HCT116 (cell line): ENCODE measurements at regions not wholly inside any gene's neighbourhood (a gene's known extent, or its start where the extent isn't known, plus 50 kb on each side); places are given as distances from the start of the nearest gene placed in this dataset.

ENCODE experiments used
- ATAC-seq: fragments of 200-7000 bp; cut with Tn5 transposase; 2 replicates; pipeline ENCODE4 v1.9.1; 2020; ENCODE audit warnings: mild to moderate bottlenecking, moderate library complexity
- BruUV-seq: library from RNA; stranded (reverse); fragments of 400-500 nt; replicated peaks from 2 replicates; lab custom pipeline; 2021; lab: Mats Ljungman, UMichigan
- CTCF ChIA-PET: fragments of 300-600 bp; sonication (Branson Sonifier 250); formaldehyde crosslinking; loops from one replicate; lab custom pipeline; 2021; ENCODE audit warnings: antibody characterized with exemption; lab: Charles Lee
- POLR2A ChIA-PET: fragments of 300-600, 350-600 bp; sonication (Branson Sonifier 250); formaldehyde crosslinking; loops from one replicate; lab custom pipeline; 2021; ENCODE audit warnings: antibody characterized with exemption; lab: Charles Lee
- RAD21 ChIA-PET, 2 experiments: fragments of 300-600 bp; sonication (Branson Sonifier 250); formaldehyde crosslinking; loops; one replicate each; lab custom pipeline; 2023; ENCODE audit warnings: low total read pairs in 2 of 2; ENCODE audit not compliant: uncharacterized antibody in 2 of 2, unreplicated experiment in 2 of 2, low non-redundant PET in 1 of 2; lab: Charles Lee
- DNase-seq: peaks from one replicate; pipeline ENCODE4 v3.0.0-alpha.2; 2010; ENCODE audit warnings: low read depth, low spot score
- H2AFZ ChIP-seq: fragments of 200-600 bp; shearing (Covaris generic), sonication (generic); 2 replicates; pipeline ENCODE4 v1.6.1; 2017; ENCODE audit warnings: low read depth, mixed run types, mixed read lengths, antibody characterized with exemption, low read length; ENCODE audit not compliant: poor library complexity, severe bottlenecking
- H3K27ac ChIP-seq: 2 replicates; pipeline ENCODE4 v1.5.1; 2012; ENCODE audit warnings: low read depth, low read length
- H3K27me3 ChIP-seq: fragments of 200-600 bp; sonication (generic); 2 replicates; pipeline ENCODE4 v1.6.1; 2016; ENCODE audit warnings: mixed run types, low read length, mixed read lengths; ENCODE audit not compliant: insufficient read depth
- H3K36me3 ChIP-seq, 2 experiments: fragments of 200-500 bp in 1 of 2; fragments of 200-600 bp in 1 of 2; sonication (Bioruptor generic) in 1 of 2; sonication (generic) in 1 of 2; 2 replicates each; pipeline versions ENCODE4 v1.5.1 to v1.6.1; 2014 to 2016; ENCODE audit warnings: low read length in 2 of 2, inconsistent platforms in 1 of 2, mixed read lengths in 1 of 2, mixed run types in 1 of 2; ENCODE audit not compliant: insufficient read depth in 2 of 2, control insufficient read depth in 1 of 2
- H3K4me1 ChIP-seq, 2 experiments: fragments of 200-600 bp in 1 of 2; sonication (generic) in 1 of 2; 2 replicates each; pipeline versions ENCODE4 v1.5.1 to v1.6.1; 2012 to 2017; ENCODE audit warnings: low read length in 2 of 2, inconsistent platforms in 1 of 2, mild to moderate bottlenecking in 1 of 2, mixed read lengths in 1 of 2, mixed run types in 1 of 2, moderate library complexity in 1 of 2; ENCODE audit not compliant: insufficient read depth in 2 of 2, control insufficient read depth in 1 of 2
- H3K4me2 ChIP-seq: fragments of 200-600 bp; sonication (generic); 2 replicates; pipeline ENCODE4 v1.6.1; 2017; ENCODE audit warnings: mixed run types, low read length, mixed read lengths
- H3K4me3 ChIP-seq, 2 experiments: fragments of 200-600 bp in 1 of 2; sonication (generic) in 1 of 2; replicated peaks in 1 of 2; 2 replicates each; pipeline ENCODE4 v1.5.1; 2011 to 2016; ENCODE audit warnings: low read length in 2 of 2, control low read depth in 1 of 2, low read depth in 1 of 2, mild to moderate bottlenecking in 1 of 2, mixed read lengths in 1 of 2, mixed run types in 1 of 2
- H3K79me2 ChIP-seq: fragments of 200-600 bp; sonication (generic); 2 replicates; pipeline ENCODE4 v1.6.1; 2017; ENCODE audit warnings: mild to moderate bottlenecking, mixed run types, low read length, moderate library complexity, mixed read lengths; ENCODE audit not compliant: insufficient read depth
- H3K9ac ChIP-seq: fragments of 200-600 bp; sonication (generic); 2 replicates; pipeline ENCODE4 v1.6.1; 2016; ENCODE audit warnings: low read length, mixed read lengths
- H3K9me2 ChIP-seq: fragments of 200-600 bp; sonication (generic), shearing (Covaris generic); 2 replicates; pipeline ENCODE4 v1.6.1; 2017; ENCODE audit warnings: mixed run types, mild to moderate bottlenecking, moderate library complexity; ENCODE audit not compliant: insufficient read depth
- H3K9me3 ChIP-seq, 2 experiments: fragments of 200-500 bp in 1 of 2; fragments of 200-600 bp in 1 of 2; sonication (Bioruptor generic) in 1 of 2; sonication (generic) in 1 of 2; 2 replicates each; pipeline ENCODE4 v1.6.1; 2014 to 2017; ENCODE audit warnings: low read length in 2 of 2, mixed read lengths in 2 of 2, inconsistent platforms in 1 of 2, low read depth in 1 of 2, mild to moderate bottlenecking in 1 of 2, mixed run types in 1 of 2, moderate library complexity in 1 of 2; ENCODE audit not compliant: control insufficient read depth in 1 of 2, insufficient read depth in 1 of 2
- H4K20me1 ChIP-seq: fragments of 200-600 bp; sonication (generic), shearing (Covaris generic); 2 replicates; pipeline ENCODE4 v1.6.1; 2017; ENCODE audit warnings: mixed run types, mild to moderate bottlenecking, moderate library complexity; ENCODE audit not compliant: insufficient read depth
- CBX3 ChIP-seq: IDR thresholded peaks from 2 replicates; pipeline ENCODE4 v1.6.1; 2012; ENCODE audit warnings: low read depth
- ELF1 ChIP-seq: IDR thresholded peaks from 2 replicates; pipeline ENCODE4 v1.6.1; 2012; ENCODE audit warnings: low read depth, borderline replicate concordance
- EZH2 ChIP-seq: fragments of 200-600 bp; sonication (generic); IDR thresholded peaks from 2 replicates; pipeline ENCODE4 v1.6.1; 2017; ENCODE audit warnings: antibody characterized with exemption, mixed run types
- EZH2phosphoT487 ChIP-seq: fragments of 200-600 bp; IDR thresholded peaks from 2 replicates; pipeline ENCODE4 v1.6.1; 2018; ENCODE audit warnings: antibody characterized with exemption, borderline replicate concordance
- FOSL1 ChIP-seq: IDR thresholded peaks from 2 replicates; pipeline ENCODE4 v1.6.1; 2012; ENCODE audit warnings: low read depth
- POLR2A ChIP-seq: IDR thresholded peaks from 2 replicates; pipeline ENCODE4 v1.7.0; 2011; ENCODE audit warnings: borderline replicate concordance; ENCODE audit not compliant: insufficient read depth, insufficient read length; ENCODE audit errors: extremely low read depth
- POLR2AphosphoS5 ChIP-seq: IDR thresholded peaks from 2 replicates; pipeline ENCODE4 v1.6.1; 2011; ENCODE audit warnings: mild to moderate bottlenecking, low read depth, low read length, moderate library complexity
- RAD21 ChIP-seq: IDR thresholded peaks from 2 replicates; pipeline ENCODE4 v1.6.1; 2012; ENCODE audit warnings: low read depth, mild to moderate bottlenecking
- SIN3A ChIP-seq: IDR thresholded peaks from 2 replicates; pipeline ENCODE4 v1.6.1; 2012; ENCODE audit warnings: low read depth
- SP1 ChIP-seq: IDR thresholded peaks from 2 replicates; pipeline ENCODE4 v1.6.1; 2012; ENCODE audit warnings: low read depth
- SRF ChIP-seq: IDR thresholded peaks from 2 replicates; pipeline ENCODE4 v1.6.1; 2012; ENCODE audit warnings: low read depth
- TCF7L2 ChIP-seq: IDR thresholded peaks from 2 replicates; pipeline ENCODE4 v1.7.0; 2011; ENCODE audit warnings: borderline replicate concordance, inconsistent platforms; ENCODE audit not compliant: insufficient read depth, insufficient read length; ENCODE audit errors: extremely low read depth
- YY1 ChIP-seq: IDR thresholded peaks from 2 replicates; pipeline ENCODE4 v1.6.1; 2011; ENCODE audit warnings: low read length, low read depth, moderate library complexity, mild to moderate bottlenecking; ENCODE audit not compliant: insufficient replicate concordance; ENCODE audit errors: extremely low read depth
- ZBTB33 ChIP-seq: IDR thresholded peaks from 2 replicates; pipeline ENCODE4 v1.6.1; 2011; ENCODE audit warnings: mild to moderate bottlenecking, low read length, moderate library complexity; ENCODE audit not compliant: insufficient replicate concordance; ENCODE audit errors: extremely low read depth
- ZFX ChIP-seq: fragments of 450-650 bp; IDR thresholded peaks from 2 replicates; pipeline ENCODE4 v1.6.1; 2017
- ZNF274 ChIP-seq: fragments of 200-500 bp; sonication (Bioruptor generic); IDR thresholded peaks from 2 replicates; pipeline ENCODE4 v1.6.1; 2014; ENCODE audit warnings: mild to moderate bottlenecking, low read depth, low read length, inconsistent platforms
- intact Hi-C: fragments of 100-400 bp; cut with micrococcal nuclease; formaldehyde crosslinking; loops from 2 replicates; pipeline ENCODE4 v1.10.0; 2022
- TF ChIP-seq, protein P1 (sequence below): IDR thresholded peaks from 2 replicates; pipeline ENCODE4 v1.6.1; 2012
- TF ChIP-seq, protein P2 (sequence below), 3 experiments: fragments of 200-600 bp in 1 of 3; sonication (generic) in 1 of 3; IDR thresholded peaks in 2 of 3; conservative IDR thresholded peaks in 1 of 3; 2 replicates each; pipeline ENCODE4 v1.5.1; 2012 to 2017; ENCODE audit warnings: low read depth in 2 of 3, low read length in 2 of 3, antibody characterized with exemption in 1 of 3, borderline replicate concordance in 1 of 3, control low read depth in 1 of 3, mild to moderate bottlenecking in 1 of 3, mixed read lengths in 1 of 3, mixed run types in 1 of 3, moderate library complexity in 1 of 3; ENCODE audit not compliant: insufficient read depth in 1 of 3
- TF ChIP-seq, protein P3 (sequence below): IDR thresholded peaks from 2 replicates; pipeline ENCODE4 v1.6.1; 2012

- ChIA-PET RAD21 (no interaction called here), CTCF (no interaction called here), POLR2A (interaction anchor here (1.0 kb wide), 1 partner anchor 15 kb away, joined by 4 read pairs; no protein-coding TSS in a partner anchor)
- H3K4me3 ChIP-seq: no peak overlapping the region
- H3K9me3 ChIP-seq: peaks cover 0 to 5% of the 10 kb centered on the region in 2 experiments; a peak in 1 of 4 replicates
- no TSS peak for BruUV-seq
- H3K36me3 ChIP-seq: no peaks in the 10 kb centered on the region
- H2AFZ ChIP-seq: no peak overlapping the region
- TF ChIP-seq, protein P1, sequence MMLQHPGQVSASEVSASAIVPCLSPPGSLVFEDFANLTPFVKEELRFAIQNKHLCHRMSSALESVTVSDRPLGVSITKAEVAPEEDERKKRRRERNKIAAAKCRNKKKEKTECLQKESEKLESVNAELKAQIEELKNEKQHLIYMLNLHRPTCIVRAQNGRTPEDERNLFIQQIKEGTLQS: no peak
- TF ChIP-seq SIN3A (no peak), RAD21 (no peak), SP1 (no peak), ELF1 (no peak), TCF7L2 (no peak), SRF (no peak), ZFX (no peak), EZH2 (no peak), POLR2A (no peak), ZBTB33 (no peak), EZH2phosphoT487 (no peak), POLR2AphosphoS5 (no peak), YY1 (no peak), ZNF274 (no peak), CBX3 (no peak), FOSL1 (no peak)
- TF ChIP-seq, protein P2, sequence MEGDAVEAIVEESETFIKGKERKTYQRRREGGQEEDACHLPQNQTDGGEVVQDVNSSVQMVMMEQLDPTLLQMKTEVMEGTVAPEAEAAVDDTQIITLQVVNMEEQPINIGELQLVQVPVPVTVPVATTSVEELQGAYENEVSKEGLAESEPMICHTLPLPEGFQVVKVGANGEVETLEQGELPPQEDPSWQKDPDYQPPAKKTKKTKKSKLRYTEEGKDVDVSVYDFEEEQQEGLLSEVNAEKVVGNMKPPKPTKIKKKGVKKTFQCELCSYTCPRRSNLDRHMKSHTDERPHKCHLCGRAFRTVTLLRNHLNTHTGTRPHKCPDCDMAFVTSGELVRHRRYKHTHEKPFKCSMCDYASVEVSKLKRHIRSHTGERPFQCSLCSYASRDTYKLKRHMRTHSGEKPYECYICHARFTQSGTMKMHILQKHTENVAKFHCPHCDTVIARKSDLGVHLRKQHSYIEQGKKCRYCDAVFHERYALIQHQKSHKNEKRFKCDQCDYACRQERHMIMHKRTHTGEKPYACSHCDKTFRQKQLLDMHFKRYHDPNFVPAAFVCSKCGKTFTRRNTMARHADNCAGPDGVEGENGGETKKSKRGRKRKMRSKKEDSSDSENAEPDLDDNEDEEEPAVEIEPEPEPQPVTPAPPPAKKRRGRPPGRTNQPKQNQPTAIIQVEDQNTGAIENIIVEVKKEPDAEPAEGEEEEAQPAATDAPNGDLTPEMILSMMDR (IDR thresholded peaks at IDR 0.05 in 2 of 3, conservative IDR thresholded peaks at IDR 0.05 in 1 of 3; ENCODE audit: borderline replicate concordance in 1 of 3, insufficient read depth in 1 of 3, low read depth in 2 of 3, low read length in 2 of 3): no peak
- TF ChIP-seq, protein P3, sequence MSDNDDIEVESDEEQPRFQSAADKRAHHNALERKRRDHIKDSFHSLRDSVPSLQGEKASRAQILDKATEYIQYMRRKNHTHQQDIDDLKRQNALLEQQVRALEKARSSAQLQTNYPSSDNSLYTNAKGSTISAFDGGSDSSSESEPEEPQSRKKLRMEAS: no peak
- ATAC-seq: no peak
- H3K4me1 ChIP-seq: no peaks in the 10 kb centered on the region
- H3K9ac ChIP-seq: no peak overlapping the region
- H3K27me3 ChIP-seq: no peaks in the 10 kb centered on the region
- H3K27ac ChIP-seq: no peak overlapping the region
- H3K9me2 ChIP-seq: no peaks in the 10 kb centered on the region
- H3K79me2 ChIP-seq: no peaks in the 10 kb centered on the region
- intact Hi-C loops: no loop called here
- H3K4me2 ChIP-seq: no peak overlapping the region
- DNase-seq: no peak
- H4K20me1 ChIP-seq: no peaks in the 10 kb centered on the region
Measured at GRCh38 chr20:7817286-7817685, 123.0 kb downstream of the HAO1 start.
